Fibroblast of lung (primary cell): ENCODE measurements at regions not wholly inside any gene's neighbourhood (a gene's known extent, or its start where the extent isn't known, plus 50 kb on each side); places are given as distances from the start of the nearest gene placed in this dataset.
A peak's percentile ranks its signal among the peaks of the same experiment; 100 is the strongest.
"Not testable (repeated sequence)": the region's sequence is repeated elsewhere in the genome, so short reads cannot be mapped to it uniquely, and the experiment has no call there.

Experiments used
- DNase-seq, 2 donors: peaks; one replicate each; pipeline versions ENCODE4 v3.0.0 to v3.0.0-alpha.2; 2010; ENCODE audit warnings: low read depth in 2 of 2
- H2AFZ ChIP-seq: 2 replicates; pipeline ENCODE4 v1.5.1; 2012; ENCODE audit warnings: low read length, control low read depth, inconsistent platforms
- H3K27ac ChIP-seq: 2 replicates; pipeline ENCODE4 v1.5.1; 2011; ENCODE audit warnings: low read length, control low read depth; ENCODE audit not compliant: insufficient read depth
- H3K27me3 ChIP-seq: 2 replicates; pipeline ENCODE4 v1.5.1; 2011; ENCODE audit warnings: mild to moderate bottlenecking, low read length; ENCODE audit not compliant: control insufficient read depth, insufficient read depth
- H3K36me3 ChIP-seq: 2 replicates; pipeline ENCODE4 v1.5.1; 2011; ENCODE audit warnings: low read length; ENCODE audit not compliant: control insufficient read depth, insufficient read depth
- H3K4me1 ChIP-seq: 2 replicates; pipeline ENCODE4 v1.5.1; 2011; ENCODE audit warnings: low read length; ENCODE audit not compliant: control insufficient read depth, insufficient read depth; ENCODE audit errors: extremely low read depth
- H3K4me2 ChIP-seq: 2 replicates; pipeline ENCODE4 v1.5.1; 2011; ENCODE audit warnings: low read length, control low read depth; ENCODE audit not compliant: insufficient read depth; ENCODE audit errors: extremely low read depth
- H3K4me3 ChIP-seq, 4 experiments: fragments of 200-600 bp in 1 of 4; sonication (generic) in 1 of 4; replicated peaks in 1 of 4; 2 replicates each; pipeline ENCODE4 v1.5.1; 2011 to 2016; ENCODE audit warnings: low read length in 4 of 4, low read depth in 3 of 4, mild to moderate bottlenecking in 3 of 4, control low read depth in 2 of 4, inconsistent platforms in 1 of 4, mixed read lengths in 1 of 4; ENCODE audit not compliant: insufficient read depth in 1 of 4; ENCODE audit errors: control extremely low read depth in 1 of 4
- H3K79me2 ChIP-seq: 2 replicates; pipeline ENCODE4 v1.5.1; 2012; ENCODE audit warnings: mild to moderate bottlenecking, low read length, inconsistent platforms; ENCODE audit not compliant: control insufficient read depth, insufficient read depth
- H3K9ac ChIP-seq: 2 replicates; pipeline ENCODE4 v1.5.1; 2011; ENCODE audit warnings: mild to moderate bottlenecking, low read length, control low read depth; ENCODE audit not compliant: insufficient read depth
- H3K9me3 ChIP-seq: 2 replicates; pipeline ENCODE4 v1.5.1; 2012; ENCODE audit warnings: low read depth, low read length; ENCODE audit not compliant: control insufficient read depth, insufficient read depth
- H4K20me1 ChIP-seq: 2 replicates; pipeline ENCODE4 v1.5.1; 2011; ENCODE audit warnings: low read length; ENCODE audit not compliant: control insufficient read depth, insufficient read depth; ENCODE audit errors: extremely low read depth
- CTCF ChIP-seq, 2 donors: IDR thresholded peaks in 1 of 2; conservative IDR thresholded peaks in 1 of 2; 1 replicate in 1 of 2; 2 replicates in 1 of 2; pipeline ENCODE4 v1.5.1; 2011 to 2012; ENCODE audit warnings: low read length in 2 of 2, control low read depth in 1 of 2, inconsistent platforms in 1 of 2, low read depth in 1 of 2, mild to moderate bottlenecking in 1 of 2
- EZH2 ChIP-seq: IDR thresholded peaks from 2 replicates; pipeline ENCODE4 v1.5.1; 2012; ENCODE audit warnings: low read length, control low read depth, mild to moderate bottlenecking; ENCODE audit errors: missing control alignments

DNA sequence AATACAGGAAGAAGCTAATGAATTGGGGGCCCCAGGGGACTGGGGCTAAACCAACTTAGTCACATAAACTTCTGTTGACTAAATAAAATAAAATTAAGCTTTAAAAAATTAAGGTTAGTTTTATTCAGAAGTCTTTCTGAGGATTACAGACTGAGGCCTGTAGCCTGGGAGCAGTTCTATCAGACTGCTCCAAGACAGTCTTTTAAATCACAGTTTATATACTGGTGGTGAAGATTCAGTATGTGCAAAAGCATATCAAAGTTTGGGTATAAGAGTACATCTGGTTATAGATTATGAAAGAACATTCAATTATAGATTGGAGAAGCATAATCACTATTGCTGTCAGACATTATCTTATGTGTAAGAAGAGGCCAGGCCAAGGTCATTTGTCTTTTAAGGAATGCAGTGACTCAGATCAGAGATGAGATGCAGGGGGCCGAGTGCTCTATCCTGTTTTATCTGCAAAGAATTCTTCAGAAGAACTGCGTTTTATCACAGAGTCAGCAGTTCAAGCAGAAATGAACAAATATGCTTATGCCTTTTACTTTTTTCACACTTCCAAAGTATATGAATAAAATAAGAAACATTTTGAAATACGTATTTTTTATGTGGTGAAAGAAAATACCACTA is 109.4 kb downstream of the PDHA2 start:
- peak in 1 of 2 donors; percentile 34 for DNase-seq
- no peaks in the 10 kb centered on the region for H3K36me3 ChIP-seq
- H3K9ac ChIP-seq, result no peak overlapping the region
- no peaks in the 10 kb centered on the region for H4K20me1 ChIP-seq
- H3K27me3 ChIP-seq, result no peaks in the 10 kb centered on the region
- H3K4me2 ChIP-seq, result no peak overlapping the region
- no peak overlapping the region for H3K4me3 ChIP-seq
- no peaks in the 10 kb centered on the region for H3K79me2 ChIP-seq
- no peak overlapping the region for H3K27ac ChIP-seq
- H2AFZ ChIP-seq, result no peak overlapping the region
- H3K4me1 ChIP-seq, result no peaks in the 10 kb centered on the region
- no peak for TF ChIP-seq EZH2
- TF ChIP-seq CTCF (conservative IDR thresholded peaks at IDR 0.05 in 1 of 2, IDR thresholded peaks at IDR 0.05 in 1 of 2; ENCODE audit: low read depth in 1 of 2, low read length in 2 of 2), result no peak
- H3K9me3 ChIP-seq, result no peaks in the 10 kb centered on the region

DNA sequence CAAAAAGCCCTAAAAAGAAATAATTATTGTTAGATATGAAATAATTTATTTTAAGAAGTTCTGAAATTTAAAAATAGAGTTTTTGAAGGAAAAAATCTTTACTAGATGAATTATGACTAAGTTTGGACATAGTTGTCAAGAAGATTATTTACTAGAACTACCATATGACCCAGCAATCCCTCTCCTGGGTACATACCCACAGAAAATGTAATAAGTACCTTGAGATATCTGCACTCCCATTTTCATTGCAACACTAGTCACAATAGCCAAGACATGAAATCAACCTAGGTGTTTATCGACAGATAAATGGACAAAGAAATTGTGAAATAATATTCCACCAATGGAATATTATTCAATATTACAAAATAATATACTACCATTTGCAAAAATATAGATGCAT is 109.9 kb downstream of the PDHA2 start:
- TF ChIP-seq EZH2 (no peak), CTCF (conservative IDR thresholded peaks at IDR 0.05 in 1 of 2, IDR thresholded peaks at IDR 0.05 in 1 of 2; ENCODE audit: low read depth in 1 of 2, low read length in 2 of 2) (no peak)
- H4K20me1 ChIP-seq, result no peaks in the 10 kb centered on the region
- no peaks in the 10 kb centered on the region for H3K9me3 ChIP-seq
- H3K27me3 ChIP-seq, result no peaks in the 10 kb centered on the region
- H3K4me2 ChIP-seq, result no peak overlapping the region
- no peaks in the 10 kb centered on the region for H3K36me3 ChIP-seq
- H3K9ac ChIP-seq, result no peak overlapping the region
- no peak overlapping the region for H3K27ac ChIP-seq
- no peak overlapping the region for H2AFZ ChIP-seq
- no peaks in the 10 kb centered on the region for H3K79me2 ChIP-seq
- no peak for DNase-seq
- no peaks in the 10 kb centered on the region for H3K4me1 ChIP-seq
- no peak overlapping the region for H3K4me3 ChIP-seq

GRCh38 chr4:95952538-95952937 is 112.6 kb downstream of the PDHA2 start:
- not testable (repeated sequence) for H3K9ac ChIP-seq, DNase-seq, H3K4me2 ChIP-seq, H3K36me3 ChIP-seq, H3K4me1 ChIP-seq, H3K27me3 ChIP-seq, H2AFZ ChIP-seq, H3K79me2 ChIP-seq, H3K27ac ChIP-seq, H3K4me3 ChIP-seq, H4K20me1 ChIP-seq, H3K9me3 ChIP-seq
